B cell (primary cell): ENCODE measurements at regions not wholly inside any gene's neighbourhood (a gene's known extent, or its start where the extent isn't known, plus 50 kb on each side); places are given as distances from the start of the nearest gene placed in this dataset.

Experiments used
- CTCF ChIP-seq: fragments of 200-600 bp; IDR thresholded peaks from one replicate; pipeline ENCODE4 v1.8.0; 2022; ENCODE audit warnings: antibody characterized with exemption, mild to moderate bottlenecking
- EZH2 ChIP-seq: IDR thresholded peaks from 2 replicates; pipeline ENCODE4 v1.6.1; 2012; ENCODE audit warnings: borderline replicate concordance, low read depth, mild to moderate bottlenecking, moderate library complexity, low read length; ENCODE audit not compliant: insufficient read depth, poor library complexity, severe bottlenecking

GRCh38 chr2:56571074-56571473 lies 387.3 kb downstream of the CCDC85A start:
- no peak for TF ChIP-seq CTCF
- no peak for TF ChIP-seq EZH2
